Calu3 (cell line): ENCODE measurements at regions not wholly inside any gene's neighbourhood (a gene's known extent, or its start where the extent isn't known, plus 50 kb on each side); places are given as distances from the start of the nearest gene placed in this dataset.
"Not testable (repeated sequence)": the region's sequence is repeated elsewhere in the genome, so short reads cannot be mapped to it uniquely, and the experiment has no call there.

Source experiments
- BruUV-seq: library from RNA; stranded (reverse); fragments of 400-500 nt; replicated peaks from 2 replicates; lab custom pipeline; 2021; lab: Mats Ljungman, UMichigan
- CTCF ChIA-PET: fragments of 300-600 bp; sonication (Branson Sonifier 250); formaldehyde crosslinking; loops from one replicate; lab custom pipeline; 2022; ENCODE audit warnings: antibody characterized with exemption; lab: Charles Lee
- DNase-seq: peaks from one replicate; pipeline ENCODE4 v3.0.0; 2022
- H3K27ac Mint-ChIP-seq: one replicate; pipeline ENCODE4 v1.8.0; 2022; ENCODE audit warnings: mixed read lengths; ENCODE audit not compliant: unreplicated experiment
- H3K27me3 Mint-ChIP-seq: one replicate; pipeline ENCODE4 v1.8.0; 2022; ENCODE audit warnings: mixed read lengths; ENCODE audit not compliant: unreplicated experiment
- H3K36me3 Mint-ChIP-seq: one replicate; pipeline ENCODE4 v1.8.0; 2022; ENCODE audit warnings: mild to moderate bottlenecking, moderate library complexity, mixed read lengths; ENCODE audit not compliant: insufficient read depth, unreplicated experiment
- H3K4me1 Mint-ChIP-seq: one replicate; pipeline ENCODE4 v1.8.0; 2022; ENCODE audit warnings: mild to moderate bottlenecking, low read depth, mixed read lengths; ENCODE audit not compliant: unreplicated experiment
- H3K4me3 Mint-ChIP-seq: one replicate; pipeline ENCODE4 v1.8.0; 2022; ENCODE audit warnings: mild to moderate bottlenecking, low read depth, moderate library complexity, mixed read lengths; ENCODE audit not compliant: unreplicated experiment
- H3K9me3 Mint-ChIP-seq: one replicate; pipeline ENCODE4 v1.8.0; 2022; ENCODE audit warnings: low read depth, mixed read lengths; ENCODE audit not compliant: unreplicated experiment
- CTCF ChIP-seq: fragments of 200-600 bp; IDR thresholded peaks from one replicate; pipeline ENCODE4 v1.8.0; 2022; ENCODE audit warnings: antibody characterized with exemption; ENCODE audit not compliant: unreplicated experiment
- intact Hi-C: fragments of 100-400 bp; cut with micrococcal nuclease; formaldehyde crosslinking; loops from one replicate; pipeline ENCODE4 v1.10.0; 2022; ENCODE audit not compliant: unreplicated experiment

DNA sequence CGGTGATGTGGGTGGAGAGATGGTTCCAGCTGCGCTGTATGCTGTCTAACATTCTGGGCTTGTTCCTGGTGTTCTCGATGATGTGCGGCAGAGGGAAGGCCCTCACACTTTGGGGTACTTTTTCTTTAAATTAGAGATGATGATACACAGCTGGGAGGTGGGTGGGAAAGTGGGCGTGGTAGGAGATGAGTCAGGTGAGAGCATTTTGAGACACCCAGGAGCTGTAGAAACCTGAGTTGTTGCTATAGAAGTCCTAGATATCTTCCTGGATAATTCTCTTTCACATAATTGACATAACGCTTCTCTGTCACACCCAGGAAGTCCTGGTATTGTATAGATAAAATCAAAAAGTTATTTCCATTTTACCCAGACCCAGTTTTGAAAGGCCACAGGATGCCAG, 103.8 kb upstream of the ALKAL2 start:
- Mint-ChIP-seq H3K27me3 (no peaks in the 10 kb centered on the region), H3K9me3 (peaks cover 4% of the 10 kb centered on the region), H3K27ac (no peak overlapping the region), H3K4me3 (no peak overlapping the region), H3K4me1 (no peaks in the 10 kb centered on the region), H3K36me3 (no peaks in the 10 kb centered on the region)
- no peak for DNase-seq
- TF ChIP-seq CTCF = no peak
- CTCF ChIA-PET = no interaction called here
- intact Hi-C loops = no loop called here
- BruUV-seq = no TSS peak

GRCh38 chr2:390959-391358, 103.1 kb upstream of the ALKAL2 start:
- H3K27ac Mint-ChIP-seq = no peak overlapping the region
- peaks cover 4% of the 10 kb centered on the region for H3K9me3 Mint-ChIP-seq
- DNase-seq = no peak
- intact Hi-C loops = no loop called here
- H3K27me3 Mint-ChIP-seq = no peaks in the 10 kb centered on the region
- H3K36me3 Mint-ChIP-seq = no peaks in the 10 kb centered on the region
- no peak overlapping the region for H3K4me3 Mint-ChIP-seq
- TF ChIP-seq CTCF = no peak
- no peaks in the 10 kb centered on the region for H3K4me1 Mint-ChIP-seq
- no TSS peak for BruUV-seq
- CTCF ChIA-PET = no interaction called here

DNA sequence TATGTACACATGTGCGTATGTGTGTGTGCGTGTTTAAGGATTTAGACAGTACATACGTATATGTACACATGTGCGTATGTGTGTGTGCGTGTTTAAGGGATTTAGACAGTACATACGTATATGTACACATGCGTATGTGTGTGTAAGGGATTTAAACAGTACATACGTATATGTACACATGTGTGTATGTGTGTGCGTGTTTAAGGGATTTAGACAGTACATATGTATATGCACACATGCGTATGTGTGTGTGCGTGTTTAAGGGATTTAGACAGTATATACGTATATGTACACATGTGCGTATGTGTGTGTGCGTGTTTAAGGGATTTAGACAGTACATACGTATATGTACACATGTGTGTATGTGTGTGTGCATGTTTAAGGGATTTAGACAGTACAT, 102.1 kb upstream of the ALKAL2 start:
- BruUV-seq, CTCF ChIA-PET, H3K27ac Mint-ChIP-seq, H3K36me3 Mint-ChIP-seq, H3K27me3 Mint-ChIP-seq, H3K4me1 Mint-ChIP-seq, H3K9me3 Mint-ChIP-seq, intact Hi-C loops, H3K4me3 Mint-ChIP-seq, DNase-seq: not testable (repeated sequence)

DNA sequence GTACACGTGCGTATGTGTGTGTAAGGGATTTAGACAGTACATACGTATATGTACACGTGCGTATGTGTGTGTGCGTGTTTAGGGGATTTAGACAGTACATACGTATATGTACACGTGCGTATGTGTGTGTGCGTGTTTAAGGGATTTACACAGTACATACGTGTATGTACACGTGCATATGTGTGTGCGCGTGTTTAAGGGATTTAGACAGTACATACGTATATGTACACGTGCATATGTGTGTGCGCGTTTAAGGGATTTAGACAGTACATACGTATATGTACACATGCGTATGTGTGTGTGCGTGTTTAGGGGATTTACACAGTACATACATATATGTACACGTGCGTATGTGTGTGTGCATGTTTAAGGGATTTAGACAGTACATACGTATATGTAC, 100.9 kb upstream of the ALKAL2 start:
- intact Hi-C loops, DNase-seq, H3K4me1 Mint-ChIP-seq, CTCF ChIA-PET, H3K27ac Mint-ChIP-seq, H3K4me3 Mint-ChIP-seq, H3K36me3 Mint-ChIP-seq, H3K9me3 Mint-ChIP-seq, BruUV-seq, H3K27me3 Mint-ChIP-seq: not testable (repeated sequence)

GRCh38 chr2:387980-388421, 100.1 kb upstream of the ALKAL2 start:
- CTCF ChIA-PET = no interaction called here
- Mint-ChIP-seq H3K27me3 (no peaks in the 10 kb centered on the region), H3K36me3 (no peaks in the 10 kb centered on the region), H3K27ac (no peak overlapping the region), H3K4me1 (peaks cover 7% of the 10 kb centered on the region), H3K9me3 (no peaks in the 10 kb centered on the region), H3K4me3 (no peak overlapping the region)
- TF ChIP-seq CTCF = no peak
- no peak for DNase-seq
- no TSS peak for BruUV-seq
- intact Hi-C loops = no loop called here
